Activated T-helper 1 cell treated with anti-CD3 and anti-CD28 coated beads, Interleukin-12 subunit alpha, Interleukin-12 subunit beta, Interleukin-2, Interleukin-4 antibody, amounts not matched to agents 30 ng/mL and 10 ng/mL and 1 ng/mL, durations not matched to agents 14 hours and 24 hours and 36 hours (primary cell): ENCODE measurements at regions not wholly inside any gene's neighbourhood (a gene's known extent, or its start where the extent isn't known, plus 50 kb on each side); places are given as distances from the start of the nearest gene placed in this dataset.
"Not testable (repeated sequence)": the region's sequence is repeated elsewhere in the genome, so short reads cannot be mapped to it uniquely, and the experiment has no call there.

Experiments
- DNase-seq: peaks from one replicate; pipeline ENCODE4 v3.0.0; 2021; ENCODE audit warnings: low spot score
- H3K27ac Mint-ChIP-seq: one replicate; pipeline ENCODE4 v1.8.0; 2021; ENCODE audit warnings: mild to moderate bottlenecking, mixed read lengths
- H3K27me3 Mint-ChIP-seq: one replicate; pipeline ENCODE4 v1.8.0; 2022; ENCODE audit warnings: mild to moderate bottlenecking, moderate library complexity, mixed read lengths; ENCODE audit not compliant: insufficient read depth
- H3K36me3 Mint-ChIP-seq: one replicate; pipeline ENCODE4 v1.8.0; 2021; ENCODE audit warnings: low read depth, mixed read lengths
- H3K4me1 Mint-ChIP-seq: one replicate; pipeline ENCODE4 v1.8.0; 2021; ENCODE audit warnings: low read depth, mixed read lengths
- H3K4me3 Mint-ChIP-seq: one replicate; pipeline ENCODE4 v1.8.0; 2021; ENCODE audit warnings: mild to moderate bottlenecking, moderate library complexity, mixed read lengths
- H3K9me3 Mint-ChIP-seq: one replicate; pipeline ENCODE4 v1.8.0; 2021; ENCODE audit warnings: mixed read lengths
- intact Hi-C: fragments of 100-400 bp; cut with micrococcal nuclease; formaldehyde crosslinking; loops from one replicate; pipeline ENCODE4 v1.15.1; 2024

DNA sequence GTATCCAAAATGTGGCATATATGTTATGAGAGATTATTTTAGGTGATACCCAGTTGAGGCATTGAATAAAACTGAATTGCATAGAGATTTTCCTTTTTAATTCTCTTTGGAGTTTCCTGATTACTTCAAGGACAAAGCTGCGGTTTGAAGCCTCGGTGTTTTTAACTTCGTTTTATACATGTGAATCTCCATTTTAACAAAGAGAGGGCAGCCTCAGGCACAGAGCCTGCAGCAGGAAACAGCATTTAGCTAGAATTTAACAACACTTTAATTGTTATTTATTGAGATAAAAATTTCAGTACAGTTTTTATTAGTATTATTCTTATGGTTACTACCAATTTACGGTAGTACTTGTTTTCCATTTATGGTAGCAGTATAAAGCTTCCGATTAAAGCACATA is 114.0 kb downstream of the KIF4B start:
- no peak overlapping the region for H3K27ac Mint-ChIP-seq
- H3K9me3 Mint-ChIP-seq = no peaks in the 10 kb centered on the region
- H3K36me3 Mint-ChIP-seq = no peaks in the 10 kb centered on the region
- no peaks in the 10 kb centered on the region for H3K4me1 Mint-ChIP-seq
- peaks cover 3% of the 10 kb centered on the region for H3K27me3 Mint-ChIP-seq
- H3K4me3 Mint-ChIP-seq = no peak overlapping the region
- no peak for DNase-seq
- intact Hi-C loops = no loop called here

DNA sequence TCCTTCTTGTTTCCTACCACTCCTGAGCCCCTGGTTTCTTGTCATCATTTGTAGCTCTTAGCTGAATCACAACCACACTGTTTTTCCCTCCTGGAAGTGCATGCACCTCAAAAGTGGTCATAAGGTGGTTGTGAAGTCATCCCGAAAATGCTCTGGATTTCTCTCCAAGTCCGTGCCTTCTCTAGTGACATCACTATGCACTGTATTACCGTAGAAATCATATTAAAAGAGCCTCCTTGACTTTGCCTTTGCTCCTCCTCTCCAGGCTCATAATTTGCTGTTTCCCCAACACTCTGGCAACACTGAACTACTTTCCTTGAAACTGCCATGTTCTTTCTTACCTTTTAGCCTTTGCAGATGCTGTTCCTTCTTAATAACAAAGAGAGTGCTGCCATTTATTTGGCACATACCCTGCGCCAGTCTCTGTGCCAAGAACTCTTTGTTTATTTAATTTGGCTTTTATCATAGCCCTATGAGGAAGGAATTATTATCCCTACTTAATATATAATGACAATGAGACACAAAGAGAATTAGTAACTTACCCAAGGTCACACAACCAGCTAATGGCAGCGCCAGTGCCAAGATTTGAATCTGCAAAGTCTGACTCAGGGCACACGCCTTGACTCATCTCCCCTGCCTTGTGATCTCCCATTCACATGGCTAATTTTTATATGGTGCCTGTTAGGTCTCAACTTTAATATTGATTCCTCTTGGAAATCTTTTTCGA is 115.4 kb downstream of the KIF4B start:
- DNase-seq = no peak
- H3K4me3 Mint-ChIP-seq = no peak overlapping the region
- no peaks in the 10 kb centered on the region for H3K4me1 Mint-ChIP-seq
- H3K9me3 Mint-ChIP-seq = no peaks in the 10 kb centered on the region
- intact Hi-C loops = no loop called here
- no peaks in the 10 kb centered on the region for H3K36me3 Mint-ChIP-seq
- H3K27ac Mint-ChIP-seq = no peak overlapping the region
- H3K27me3 Mint-ChIP-seq = peaks cover 6% of the 10 kb centered on the region

DNA sequence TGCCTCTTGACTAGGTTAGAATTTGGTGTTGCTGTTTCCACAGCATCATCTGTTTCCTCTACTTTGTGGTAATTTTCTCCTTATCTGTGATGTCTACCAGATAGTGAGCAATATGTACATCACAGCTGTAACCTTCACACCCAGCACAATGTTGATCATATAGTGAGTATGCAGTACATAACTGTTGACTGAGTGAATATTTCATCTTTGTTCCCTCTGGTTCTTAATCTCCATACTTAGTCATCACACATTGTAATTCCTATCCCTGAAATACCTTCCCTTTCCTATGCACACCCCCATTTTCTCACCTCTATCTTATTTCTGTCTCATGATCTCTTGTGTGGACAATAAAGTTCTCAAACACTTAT is 115.9 kb downstream of the KIF4B start:
- no peaks in the 10 kb centered on the region for H3K9me3 Mint-ChIP-seq
- intact Hi-C loops = no loop called here
- H3K4me1 Mint-ChIP-seq = no peaks in the 10 kb centered on the region
- no peaks in the 10 kb centered on the region for H3K36me3 Mint-ChIP-seq
- DNase-seq = no peak
- H3K4me3 Mint-ChIP-seq = no peak overlapping the region
- peaks cover 6% of the 10 kb centered on the region for H3K27me3 Mint-ChIP-seq
- no peak overlapping the region for H3K27ac Mint-ChIP-seq

DNA sequence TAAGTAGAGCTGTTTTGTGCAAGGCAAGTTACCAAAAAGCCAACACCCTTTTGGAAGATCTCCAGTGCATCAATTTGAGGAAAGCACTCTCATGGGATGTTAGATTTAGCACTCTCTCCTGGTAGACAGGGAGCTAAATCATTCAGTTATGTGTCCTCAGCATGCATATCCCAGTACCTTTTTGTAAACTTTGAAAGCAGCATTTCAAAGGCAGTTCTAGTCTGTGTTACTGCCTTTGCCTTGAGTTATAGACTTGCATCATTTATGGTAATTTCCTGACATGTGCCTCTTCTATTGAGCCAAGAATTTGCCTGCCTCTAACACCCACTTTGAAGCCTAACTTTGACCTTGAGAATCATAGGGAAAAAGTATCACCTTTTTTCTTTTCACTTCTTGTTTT is 120.6 kb downstream of the KIF4B start:
- Mint-ChIP-seq H3K4me1 (no peaks in the 10 kb centered on the region), H3K36me3 (no peaks in the 10 kb centered on the region), H3K9me3 (no peaks in the 10 kb centered on the region), H3K27ac (no peak overlapping the region), H3K27me3 (peaks cover 11% of the 10 kb centered on the region), H3K4me3 (no peak overlapping the region)
- intact Hi-C loops = no loop called here
- no peak for DNase-seq

DNA sequence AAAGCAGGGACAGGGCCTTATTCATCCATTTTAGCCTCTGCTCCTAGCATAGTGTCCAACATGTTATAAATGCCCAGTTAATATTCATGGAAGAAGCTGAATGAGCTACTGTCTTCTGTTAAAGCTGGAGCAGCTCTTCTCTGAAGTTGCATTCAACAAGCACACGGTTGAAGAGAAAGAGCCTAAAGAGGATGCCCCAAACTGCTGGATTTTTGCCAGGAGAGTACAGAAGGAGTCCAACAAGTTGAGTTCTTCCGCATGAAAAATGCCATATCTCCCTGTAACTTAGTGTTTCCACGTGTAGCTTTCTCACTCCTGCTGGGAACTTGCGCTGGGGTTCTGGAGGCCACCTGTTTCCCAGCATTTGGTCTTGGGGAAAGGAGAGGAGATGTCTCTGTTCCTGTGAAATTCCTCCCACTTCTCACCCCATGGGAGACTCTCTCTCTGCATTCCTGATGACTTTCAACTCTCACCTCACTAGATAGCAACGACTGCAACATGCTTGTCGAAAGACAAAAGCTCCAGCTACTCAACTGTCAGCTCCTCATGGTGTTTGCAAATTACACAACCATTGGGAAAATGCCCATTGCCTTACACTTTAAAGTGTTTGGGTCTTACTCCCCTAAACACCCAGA is 122.8 kb downstream of the KIF4B start:
- Mint-ChIP-seq H3K4me1 (peaks cover 5% of the 10 kb centered on the region), H3K36me3 (no peaks in the 10 kb centered on the region), H3K27me3 (peaks cover 19% of the 10 kb centered on the region), H3K4me3 (no peak overlapping the region), H3K9me3 (no peaks in the 10 kb centered on the region), H3K27ac (no peak overlapping the region)
- intact Hi-C loops = no loop called here
- DNase-seq = no peak

DNA sequence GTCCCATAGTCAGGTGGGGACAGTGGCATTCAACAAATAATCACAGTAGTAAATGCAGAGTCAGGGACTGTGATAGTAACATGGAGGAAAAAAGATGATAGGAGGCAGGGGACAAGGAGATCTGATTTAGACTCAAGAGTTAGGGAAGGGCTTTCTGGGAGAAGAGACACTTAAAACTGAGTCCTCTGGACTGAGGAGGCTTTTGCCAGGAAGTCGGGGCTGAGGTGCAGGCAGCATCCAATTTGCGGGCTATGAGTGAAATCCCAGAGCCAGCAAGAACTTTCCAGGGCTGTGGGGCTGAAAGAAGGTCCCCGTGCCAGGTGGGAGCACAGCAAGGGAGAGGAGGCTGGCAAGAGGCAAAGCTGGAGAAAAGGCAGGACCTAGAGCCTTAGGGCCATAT is 124.1 kb downstream of the KIF4B start:
- no peak for DNase-seq
- peaks cover 5% of the 10 kb centered on the region for H3K4me1 Mint-ChIP-seq
- H3K36me3 Mint-ChIP-seq = no peaks in the 10 kb centered on the region
- H3K4me3 Mint-ChIP-seq = no peak overlapping the region
- intact Hi-C loops = no loop called here
- H3K27ac Mint-ChIP-seq = no peak overlapping the region
- no peaks in the 10 kb centered on the region for H3K9me3 Mint-ChIP-seq
- H3K27me3 Mint-ChIP-seq = peaks cover 15% of the 10 kb centered on the region

DNA sequence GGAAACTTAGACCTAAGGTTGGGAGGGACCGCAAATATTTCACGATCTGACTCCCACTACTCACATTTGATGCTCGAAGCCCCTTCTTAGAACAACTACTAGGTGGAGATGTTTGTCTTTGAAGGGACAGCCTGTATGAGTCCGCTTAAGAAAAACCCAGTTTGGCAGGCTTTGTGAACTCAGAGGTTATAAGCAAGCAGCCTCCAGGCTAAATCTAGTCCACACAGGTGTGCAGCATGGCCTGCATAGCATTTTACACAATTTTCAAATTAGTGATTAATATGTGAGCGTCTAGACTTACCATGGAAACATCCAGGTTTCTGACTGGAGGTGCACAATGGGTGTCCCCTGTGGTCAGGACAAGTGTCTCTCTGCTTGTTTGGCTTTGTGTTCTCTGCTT is 127.1 kb downstream of the KIF4B start:
- H3K27me3 Mint-ChIP-seq = peaks cover 13% of the 10 kb centered on the region
- intact Hi-C loops = no loop called here
- DNase-seq = no peak
- no peak overlapping the region for H3K27ac Mint-ChIP-seq
- H3K9me3 Mint-ChIP-seq = no peaks in the 10 kb centered on the region
- no peak overlapping the region for H3K4me3 Mint-ChIP-seq
- H3K36me3 Mint-ChIP-seq = no peaks in the 10 kb centered on the region
- H3K4me1 Mint-ChIP-seq = peaks cover 5% of the 10 kb centered on the region

DNA sequence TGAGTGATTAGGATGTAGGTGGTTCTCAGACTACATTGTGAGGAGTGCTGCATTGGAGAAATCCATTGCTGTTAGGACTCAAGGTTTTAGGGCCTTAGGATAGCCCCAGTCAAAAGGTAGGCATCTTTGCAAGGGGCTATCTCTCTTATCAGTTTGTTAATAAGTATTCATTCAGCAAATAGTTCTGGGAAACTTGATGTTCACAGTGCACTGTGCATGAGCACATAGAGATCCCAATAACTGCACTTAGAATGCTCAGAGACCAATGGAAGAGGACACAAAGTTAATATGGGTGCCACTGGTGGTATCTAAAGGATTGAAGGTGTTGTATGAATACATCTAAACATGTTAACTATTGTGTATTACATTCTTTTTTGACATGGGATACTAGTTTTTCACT is 131.4 kb downstream of the KIF4B start:
- no peak for DNase-seq
- no peaks in the 10 kb centered on the region for H3K36me3 Mint-ChIP-seq
- H3K9me3 Mint-ChIP-seq = no peaks in the 10 kb centered on the region
- peaks cover 5% of the 10 kb centered on the region for H3K27me3 Mint-ChIP-seq
- H3K4me1 Mint-ChIP-seq = no peaks in the 10 kb centered on the region
- H3K4me3 Mint-ChIP-seq = no peak overlapping the region
- H3K27ac Mint-ChIP-seq = no peak overlapping the region
- intact Hi-C loops = no loop called here

DNA sequence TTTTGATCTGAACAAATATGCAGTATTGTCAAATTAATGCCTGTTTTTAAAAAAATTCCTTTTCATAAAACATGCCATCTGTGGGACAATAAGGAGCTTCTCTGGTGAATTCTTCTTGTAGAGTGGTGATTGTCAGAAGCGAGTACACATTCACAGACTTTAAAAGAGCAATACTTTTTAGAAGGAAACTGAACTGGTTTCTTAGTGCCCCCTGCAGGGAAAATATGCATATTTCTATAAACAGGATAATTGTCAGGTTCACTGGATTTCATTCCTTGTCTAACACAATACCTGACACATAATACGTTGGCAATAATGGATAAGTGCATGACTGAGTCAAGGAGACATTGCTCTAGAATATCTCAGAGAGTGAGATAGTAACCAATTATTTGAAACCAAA is 133.7 kb downstream of the KIF4B start:
- intact Hi-C loops = no loop called here
- Mint-ChIP-seq H3K4me3 (no peak overlapping the region), H3K36me3 (no peaks in the 10 kb centered on the region), H3K27me3 (peaks cover 3% of the 10 kb centered on the region), H3K27ac (no peak overlapping the region), H3K9me3 (no peaks in the 10 kb centered on the region), H3K4me1 (no peaks in the 10 kb centered on the region)
- no peak for DNase-seq

DNA sequence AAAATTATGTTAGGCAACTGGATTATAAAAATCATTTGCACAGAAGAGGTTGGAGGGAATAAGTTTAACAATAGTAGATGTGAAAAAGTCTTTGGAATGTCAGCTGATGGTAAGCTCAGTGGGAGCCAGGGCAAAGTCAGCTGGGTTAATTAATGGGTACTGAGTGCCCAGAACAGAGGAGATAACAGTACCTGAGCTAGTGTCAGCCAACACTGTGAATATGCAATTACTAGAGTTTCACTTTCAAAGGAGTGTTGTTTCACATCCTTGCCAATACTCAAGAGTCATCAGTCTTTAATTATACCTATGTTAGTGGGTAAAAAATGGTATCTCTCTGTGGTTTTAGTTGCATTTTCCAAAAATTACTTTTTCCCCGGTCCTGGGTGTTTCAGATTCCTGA is 135.1 kb downstream of the KIF4B start:
- Mint-ChIP-seq H3K27me3 (peaks cover 3% of the 10 kb centered on the region), H3K4me1 (no peaks in the 10 kb centered on the region), H3K27ac (no peak overlapping the region), H3K36me3 (no peaks in the 10 kb centered on the region), H3K9me3 (no peaks in the 10 kb centered on the region), H3K4me3 (no peak overlapping the region)
- DNase-seq = no peak
- intact Hi-C loops = no loop called here

DNA sequence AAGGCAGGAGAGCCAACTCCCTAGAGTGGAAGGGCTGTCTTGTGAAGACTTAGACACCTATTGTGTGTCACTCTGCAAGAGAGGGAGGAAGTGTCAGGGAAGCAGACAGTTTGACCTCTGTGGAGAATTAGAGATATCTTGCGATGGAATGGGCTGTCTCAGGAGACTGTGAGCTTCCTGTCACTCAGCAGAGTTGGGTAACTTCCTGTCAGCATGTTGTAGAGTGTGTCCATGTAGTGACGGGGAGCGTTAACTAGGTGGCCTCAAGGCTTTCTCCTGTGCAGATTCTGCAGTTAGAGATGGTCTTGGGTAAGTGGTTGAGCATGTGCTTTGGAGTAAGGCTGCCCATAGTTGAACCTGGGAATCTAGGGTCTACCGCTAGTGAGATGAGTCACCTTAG is 136.5 kb downstream of the KIF4B start:
- H3K4me3 Mint-ChIP-seq = no peak overlapping the region
- no peak overlapping the region for H3K27ac Mint-ChIP-seq
- intact Hi-C loops = no loop called here
- no peaks in the 10 kb centered on the region for H3K36me3 Mint-ChIP-seq
- H3K9me3 Mint-ChIP-seq = no peaks in the 10 kb centered on the region
- DNase-seq = no peak
- no peaks in the 10 kb centered on the region for H3K4me1 Mint-ChIP-seq
- H3K27me3 Mint-ChIP-seq = peaks cover 3% of the 10 kb centered on the region

DNA sequence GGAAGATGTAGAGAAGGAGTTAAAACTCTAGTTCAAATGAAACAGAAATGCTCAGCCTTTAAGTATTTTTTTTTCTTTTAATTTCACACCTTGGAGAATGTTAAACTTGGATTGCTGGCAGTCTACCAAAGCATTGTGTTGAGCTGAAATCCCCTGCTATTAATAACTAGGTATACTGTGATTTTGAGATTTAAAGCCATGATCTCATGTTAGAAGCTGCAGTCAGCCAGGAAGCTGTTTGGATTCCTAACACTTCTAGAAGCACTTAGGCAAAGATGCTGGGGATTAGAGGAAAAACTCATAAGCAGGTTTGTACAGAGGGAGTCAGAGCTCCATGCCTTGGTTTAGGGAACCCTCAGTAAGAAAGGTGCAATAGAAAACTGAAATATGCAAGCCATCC is 141.4 kb downstream of the KIF4B start:
- intact Hi-C loops = no loop called here
- no peak overlapping the region for H3K4me3 Mint-ChIP-seq
- DNase-seq = no peak
- H3K9me3 Mint-ChIP-seq = no peaks in the 10 kb centered on the region
- no peaks in the 10 kb centered on the region for H3K36me3 Mint-ChIP-seq
- H3K27me3 Mint-ChIP-seq = peaks cover 2% of the 10 kb centered on the region
- H3K4me1 Mint-ChIP-seq = no peaks in the 10 kb centered on the region
- no peak overlapping the region for H3K27ac Mint-ChIP-seq

DNA sequence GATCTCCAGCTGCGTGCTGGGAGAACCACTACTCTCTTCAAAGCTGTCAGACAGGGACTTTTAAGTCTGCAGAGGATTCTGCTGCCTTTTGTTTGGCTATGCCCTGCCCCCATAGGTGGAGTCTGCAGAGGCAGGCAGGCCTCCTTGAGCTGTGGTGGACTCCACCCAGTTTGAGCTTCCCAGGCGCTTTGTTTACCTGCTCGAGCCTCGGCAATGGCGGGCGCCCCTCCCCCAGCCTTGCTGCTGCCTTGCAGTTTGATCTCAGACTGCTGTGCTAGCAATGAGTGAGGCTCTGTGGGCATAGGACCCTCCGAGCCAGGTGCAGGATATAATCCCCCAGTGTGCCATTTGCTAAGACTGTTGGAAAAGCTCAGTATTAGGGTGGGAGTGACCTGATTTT is 149.5 kb downstream of the KIF4B start:
- H3K4me1 Mint-ChIP-seq, H3K36me3 Mint-ChIP-seq, H3K27me3 Mint-ChIP-seq, H3K4me3 Mint-ChIP-seq, H3K27ac Mint-ChIP-seq, DNase-seq, intact Hi-C loops, H3K9me3 Mint-ChIP-seq: not testable (repeated sequence)

DNA sequence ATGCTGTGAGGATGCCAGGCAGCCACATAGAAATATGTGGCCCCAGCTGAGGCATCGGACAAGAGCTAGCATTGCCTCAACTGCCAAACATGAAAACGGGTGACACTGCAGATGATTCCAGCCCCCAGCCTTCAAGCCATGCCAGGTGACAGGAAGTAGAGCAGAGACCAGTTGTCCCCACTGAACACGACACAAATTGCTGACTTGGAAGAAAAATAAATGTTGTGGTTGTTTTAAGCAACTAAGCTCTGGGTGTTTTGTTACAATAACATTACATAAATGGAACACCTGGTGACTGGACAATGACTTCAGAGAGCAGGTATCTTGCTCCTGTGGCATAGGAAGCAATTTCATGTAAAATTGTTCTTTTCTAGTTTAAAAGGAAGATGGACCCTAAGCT is 154.2 kb downstream of the KIF4B start:
- H3K4me1 Mint-ChIP-seq = no peaks in the 10 kb centered on the region
- H3K27me3 Mint-ChIP-seq = no peaks in the 10 kb centered on the region
- H3K4me3 Mint-ChIP-seq = no peak overlapping the region
- DNase-seq = no peak
- no peaks in the 10 kb centered on the region for H3K36me3 Mint-ChIP-seq
- H3K27ac Mint-ChIP-seq = no peak overlapping the region
- H3K9me3 Mint-ChIP-seq = peaks cover 5% of the 10 kb centered on the region
- intact Hi-C loops = no loop called here
